ENCODE measurements at regions not wholly inside any gene's neighbourhood (a gene's known extent, or its start where the extent isn't known, plus 50 kb on each side); places are given as distances from the start of the nearest gene placed in this dataset.
A peak's percentile ranks its signal among the peaks of the same experiment; 100 is the strongest.

- DNase-seq (ENCODE audit: low spot score), result no peak
Observed at GRCh38 chr5:2696156-2696807, 55.2 kb downstream of the IRX2 start.

DNA sequence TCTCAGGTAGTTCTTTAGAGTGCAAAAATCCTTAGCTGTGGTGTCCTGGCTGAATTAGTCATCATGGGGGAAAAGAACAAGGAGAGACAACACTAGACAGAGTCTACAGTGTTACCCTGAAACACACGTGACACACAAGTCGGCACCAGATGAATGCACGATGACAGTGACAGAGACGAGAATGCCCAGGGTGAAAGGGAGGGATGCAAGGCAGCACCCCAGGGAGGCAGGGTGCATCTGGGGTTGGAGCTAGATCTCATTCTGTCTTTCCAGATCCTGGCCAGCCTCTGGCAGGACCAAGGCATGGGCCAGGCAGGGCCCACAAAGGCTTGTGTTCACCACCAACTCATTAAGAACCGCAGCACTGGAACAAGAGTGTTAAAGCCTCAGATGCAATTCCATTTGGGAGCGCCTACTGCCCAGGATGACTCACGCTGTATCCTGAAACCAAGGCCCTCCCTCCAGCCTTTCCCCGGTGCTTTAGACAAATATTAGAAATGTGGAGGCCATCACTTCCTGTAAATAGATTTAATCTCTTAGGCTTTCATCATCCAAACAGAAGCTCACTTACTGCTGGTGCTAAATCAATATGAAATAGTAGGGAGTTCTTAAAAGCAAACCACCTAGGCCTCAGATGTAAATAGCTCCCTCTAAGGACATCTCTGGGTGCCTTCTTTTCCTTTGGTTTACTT lies 56.1 kb downstream of the IRX2 start:
- DNase-seq (ENCODE audit: low spot score), result no peak

GRCh38 chr5:2691530-2691929 lies 59.9 kb downstream of the IRX2 start:
- DNase-seq (ENCODE audit: low spot score), result no peak

DNA sequence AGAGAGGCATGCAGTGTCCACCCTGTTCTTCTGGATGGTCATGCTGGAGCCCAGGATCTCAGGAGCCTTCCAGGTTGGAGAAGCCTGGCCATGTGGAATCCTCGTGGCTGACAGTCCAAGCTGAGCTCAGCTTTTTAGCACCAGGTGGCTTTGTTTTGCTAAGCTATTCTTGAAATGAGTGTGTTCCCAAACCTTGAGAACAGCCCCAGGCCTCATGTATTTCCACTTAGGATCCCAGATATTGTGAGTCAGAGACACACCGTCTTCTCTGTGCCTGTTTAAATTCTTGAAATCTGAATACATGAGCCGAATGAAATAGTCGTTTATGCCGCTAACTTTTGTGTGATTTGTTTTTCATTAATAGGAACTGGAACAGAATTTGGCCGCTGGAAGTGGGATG lies 61.2 kb downstream of the IRX2 start:
- no peak for DNase-seq (ENCODE audit: low spot score)

- DNase-seq (ENCODE audit: low spot score), result no peak
Observed at GRCh38 chr5:2688586-2688985, 62.9 kb downstream of the IRX2 start.

- no peak for DNase-seq (ENCODE audit: low spot score)
Observed at GRCh38 chr5:2687746-2688145, 63.7 kb downstream of the IRX2 start.

- DNase-seq (ENCODE audit: low spot score), result no peak
Observed at GRCh38 chr5:2686321-2687124, 65.0 kb downstream of the IRX2 start.

DNA sequence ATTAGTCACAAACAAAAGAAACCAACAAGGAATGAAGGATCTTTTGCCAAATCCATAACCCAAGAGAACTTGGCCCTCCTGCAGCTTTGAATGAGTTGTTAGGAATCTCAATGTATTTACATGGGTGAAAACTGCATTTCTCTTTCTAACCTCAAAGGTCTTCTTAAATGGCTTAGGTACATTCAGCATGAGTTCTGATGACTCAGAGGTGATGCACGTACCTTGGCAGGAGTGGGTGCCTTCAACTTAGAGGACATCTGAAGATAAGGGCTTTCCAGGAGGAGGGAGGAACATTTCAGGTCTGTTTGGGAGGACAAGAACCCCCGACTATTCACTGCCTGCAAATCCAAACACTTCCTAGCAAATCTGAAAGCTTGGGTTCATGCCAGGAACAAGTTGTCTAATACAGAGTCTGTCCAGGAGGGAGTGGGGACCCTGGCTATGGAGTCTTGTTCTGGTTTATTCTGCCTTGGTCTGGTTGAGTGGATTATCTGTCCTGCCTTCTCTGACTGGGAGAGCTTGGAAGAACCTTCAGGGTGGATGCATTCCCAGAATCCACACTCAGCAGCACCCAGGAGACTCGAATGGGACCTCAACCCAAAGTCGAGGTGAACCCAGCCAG lies 65.7 kb downstream of the IRX2 start:
- DNase-seq (ENCODE audit: low spot score), result peak; percentile 14

GRCh38 chr5:2684606-2685005 lies 66.9 kb downstream of the IRX2 start:
- DNase-seq (ENCODE audit: low spot score), result no peak

DNA sequence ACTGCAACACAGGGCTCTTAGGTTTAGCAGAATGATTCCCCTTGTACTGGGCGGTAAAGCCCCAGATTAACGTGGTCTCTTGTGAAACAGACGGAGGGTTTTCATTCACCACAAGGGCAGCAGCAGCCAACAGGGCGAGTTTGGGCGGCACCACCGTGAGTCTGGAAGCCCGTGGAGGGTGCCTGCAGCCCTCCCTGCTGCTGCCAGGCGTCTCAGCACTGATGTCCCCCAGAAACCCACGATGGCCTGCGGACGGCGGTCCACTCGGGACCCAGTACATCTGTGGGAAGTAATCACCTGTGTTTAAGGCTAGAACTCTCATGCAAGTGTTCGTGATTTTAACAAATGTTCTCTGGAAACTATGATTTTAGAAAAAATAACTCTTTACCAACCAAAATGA lies 67.8 kb downstream of the IRX2 start:
- DNase-seq (ENCODE audit: low spot score), result no peak

GRCh38 chr5:2681476-2681875 lies 70.0 kb downstream of the IRX2 start:
- no peak for DNase-seq (ENCODE audit: low spot score)

GRCh38 chr5:2680979-2681378 lies 70.5 kb downstream of the IRX2 start:
- DNase-seq (ENCODE audit: low spot score), result no peak

GRCh38 chr5:2677689-2678088 lies 73.8 kb downstream of the IRX2 start:
- no peak for DNase-seq (ENCODE audit: low spot score)

DNA sequence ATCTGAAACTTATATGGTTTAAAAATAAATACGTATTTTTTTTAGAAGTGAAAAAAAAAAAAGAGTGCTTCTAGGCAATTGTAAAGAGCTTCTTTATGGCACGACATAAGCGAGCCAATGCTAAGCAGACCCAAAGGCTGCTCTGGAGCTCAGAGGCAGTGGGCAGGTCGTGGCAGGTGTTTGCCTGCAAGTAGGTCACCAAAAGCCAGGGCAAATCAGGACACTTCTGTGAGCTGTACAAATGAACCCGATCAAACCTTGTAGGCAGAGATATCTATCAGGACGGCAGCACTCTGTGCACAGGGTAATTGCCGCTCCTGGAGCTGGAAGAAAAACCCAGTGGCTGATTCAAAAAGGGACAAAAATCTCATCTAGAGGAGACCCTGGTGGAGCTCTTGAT lies 75.9 kb downstream of the IRX2 start:
- DNase-seq (ENCODE audit: low spot score), result peak; percentile 36

DNA sequence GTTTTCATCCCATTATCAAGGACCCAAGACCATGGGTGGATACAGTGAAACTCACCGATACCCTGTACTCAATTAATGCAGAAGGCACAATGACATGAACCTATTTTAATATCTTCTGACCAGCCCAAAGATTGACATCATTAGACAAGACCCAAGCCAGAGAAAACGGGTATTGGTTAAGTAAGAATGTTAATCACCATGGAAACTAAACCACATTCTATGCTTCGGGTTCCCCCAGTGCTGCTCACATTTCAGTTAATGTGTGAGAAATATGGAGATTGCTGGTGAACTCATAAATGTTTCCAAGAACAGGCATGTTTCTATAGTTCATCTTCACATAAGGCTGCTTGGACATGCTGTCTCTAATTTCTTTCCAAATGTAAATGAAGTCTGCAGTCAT lies 77.0 kb downstream of the IRX2 start:
- no peak for DNase-seq (ENCODE audit: low spot score)

DNA sequence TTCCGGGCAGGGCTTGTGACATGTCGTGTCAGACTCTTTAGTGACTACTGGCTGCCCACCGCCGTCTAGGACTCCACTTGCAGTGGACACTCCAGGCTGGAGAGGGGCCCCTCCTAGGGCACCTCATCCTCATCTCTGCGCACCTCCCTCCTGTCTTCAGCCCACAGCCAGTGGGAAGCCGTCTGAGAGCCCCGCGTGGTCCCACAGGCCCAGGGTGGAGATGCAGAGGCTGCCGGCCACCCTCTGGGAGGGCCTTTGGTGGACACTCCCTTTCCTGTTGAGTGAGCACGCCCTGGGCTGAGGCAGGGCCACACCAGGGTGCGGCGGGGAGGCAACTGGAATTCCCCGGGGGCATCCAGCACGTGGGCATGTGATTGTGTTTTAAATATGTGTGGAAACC lies 80.5 kb downstream of the IRX2 start:
- DNase-seq (ENCODE audit: low spot score), result no peak

GRCh38 chr5:2669913-2670312 lies 81.6 kb downstream of the IRX2 start:
- no peak for DNase-seq (ENCODE audit: low spot score)

DNA sequence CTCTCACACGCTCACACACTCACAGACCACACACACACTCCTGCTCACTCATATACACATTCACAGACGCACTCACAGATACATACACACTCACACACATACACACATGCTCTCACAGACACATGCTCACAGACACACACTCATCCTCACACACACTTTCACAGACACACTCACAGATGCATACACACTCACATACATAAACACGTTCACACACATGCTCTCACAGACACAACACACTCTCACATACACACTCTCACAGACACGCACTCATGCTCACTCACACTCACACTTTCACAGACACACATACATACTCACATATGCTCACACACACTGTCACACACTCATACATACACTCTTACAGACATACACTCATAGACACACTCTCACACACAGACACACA lies 82.2 kb downstream of the IRX2 start:
- DNase-seq (ENCODE audit: low spot score), result no peak

DNA sequence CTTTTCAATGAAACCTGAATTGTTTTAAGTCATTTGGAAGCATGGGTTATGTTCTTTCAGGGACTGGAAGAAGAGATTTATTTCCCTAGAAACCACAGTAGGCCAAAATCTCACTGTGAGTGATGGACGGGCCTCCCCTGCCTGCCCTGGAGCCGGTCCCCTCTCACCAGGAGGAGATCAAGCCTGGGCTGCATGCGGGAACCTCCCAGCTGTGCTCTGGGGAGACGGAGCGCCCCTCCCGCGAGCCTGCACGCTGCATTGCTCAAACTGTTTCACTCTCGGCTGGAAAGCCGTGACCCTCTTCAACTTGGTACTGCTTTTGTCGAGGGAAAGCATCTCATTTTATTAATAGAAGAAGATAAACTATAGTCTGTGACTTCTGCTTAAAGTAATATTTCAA lies 85.4 kb downstream of the IRX2 start:
- DNase-seq (ENCODE audit: low spot score), result no peak

- no peak for DNase-seq (ENCODE audit: low spot score)
Observed at GRCh38 chr5:2663489-2663888, 88.0 kb downstream of the IRX2 start.

DNA sequence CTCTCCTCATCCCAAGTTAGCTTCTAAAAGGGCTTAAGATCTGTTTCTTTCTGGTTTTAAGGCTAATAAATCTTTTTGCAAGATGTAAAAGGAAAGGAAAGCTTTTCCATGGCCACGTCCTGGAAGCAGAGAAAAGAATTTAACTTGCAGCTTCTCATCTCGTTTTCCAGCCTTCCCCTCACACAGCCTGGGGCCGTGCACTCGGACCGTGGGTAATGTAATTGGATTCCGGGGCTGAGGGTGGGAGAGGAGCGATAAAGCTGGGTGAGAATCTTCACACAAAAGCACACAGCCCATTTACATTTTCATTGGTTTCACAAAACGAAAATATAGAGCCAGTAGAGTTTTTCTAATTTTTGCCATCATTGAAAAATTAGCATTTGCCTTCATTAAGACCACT lies 91.2 kb downstream of the IRX2 start:
- DNase-seq (ENCODE audit: low spot score), result no peak

DNA sequence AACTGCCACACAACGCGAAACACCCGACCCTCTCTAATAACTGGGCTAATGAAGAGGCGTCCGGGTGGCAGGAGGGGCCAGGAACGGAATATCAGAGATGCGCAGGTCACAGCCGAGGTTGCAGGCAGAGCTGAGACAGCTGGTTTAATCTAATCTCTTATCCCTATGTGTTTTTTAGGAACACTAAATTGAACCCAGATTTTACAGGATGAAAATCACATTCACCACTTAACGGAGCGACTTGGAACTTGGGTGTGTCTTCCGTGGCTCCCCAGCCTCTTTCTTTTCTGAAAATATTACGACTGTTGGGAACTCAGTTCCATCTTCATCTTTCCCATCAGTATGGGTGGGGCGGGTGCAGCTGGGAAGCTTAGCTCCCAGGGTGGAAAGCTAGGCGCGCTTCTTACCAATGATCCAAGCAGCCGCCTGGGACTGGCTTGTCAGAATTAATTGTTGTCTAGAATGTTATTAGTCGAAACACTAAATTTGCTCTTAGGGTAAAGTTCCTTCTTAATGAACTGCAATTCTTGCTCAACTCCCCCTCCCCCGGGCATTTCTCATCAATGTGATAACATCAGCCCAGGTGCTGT lies 92.5 kb downstream of the IRX2 start:
- no peak for DNase-seq (ENCODE audit: low spot score)

Measured in pons (tissue), 1 donor.